HEK293T (cell line): ENCODE measurements at regions not wholly inside any gene's neighbourhood (a gene's known extent, or its start where the extent isn't known, plus 50 kb on each side); places are given as distances from the start of the nearest gene placed in this dataset.

Experiments
- BHLHE40 ChIP-seq: fragments of 450-650 bp; IDR thresholded peaks from 2 replicates; pipeline ENCODE4 v1.6.1; 2016; ENCODE audit warnings: mild to moderate bottlenecking, moderate library complexity, borderline replicate concordance
- CTBP1 ChIP-seq: fragments of 450-650 bp; IDR thresholded peaks from 2 replicates; pipeline ENCODE4 v1.6.1; 2016; ENCODE audit warnings: borderline replicate concordance
- ELF4 ChIP-seq: fragments of 450-650 bp; IDR thresholded peaks from 2 replicates; pipeline ENCODE4 v1.6.1; 2017; ENCODE audit warnings: antibody characterized with exemption
- FOXA1 ChIP-seq: fragments of 450-650 bp; IDR thresholded peaks from 2 replicates; pipeline ENCODE4 v1.6.1; 2016; ENCODE audit warnings: mild to moderate bottlenecking
- FOXK2 ChIP-seq: fragments of 450-650 bp; IDR thresholded peaks from 2 replicates; pipeline ENCODE4 v1.6.1; 2016; ENCODE audit warnings: mild to moderate bottlenecking
- FOXM1 ChIP-seq: fragments of 450-650 bp; IDR thresholded peaks from 2 replicates; pipeline ENCODE4 v1.6.1; 2017; ENCODE audit warnings: mild to moderate bottlenecking, borderline replicate concordance
- HDGF ChIP-seq: fragments of 450-650 bp; IDR thresholded peaks from 2 replicates; pipeline ENCODE4 v1.6.1; 2017; ENCODE audit warnings: antibody characterized with exemption, borderline replicate concordance
- L3MBTL2 ChIP-seq: fragments of 450-650 bp; conservative IDR thresholded peaks from 2 replicates; pipeline ENCODE4 v1.6.1; 2016; ENCODE audit warnings: mild to moderate bottlenecking
- NFRKB ChIP-seq: fragments of 450-650 bp; IDR thresholded peaks from 2 replicates; pipeline ENCODE4 v1.6.1; 2016; ENCODE audit warnings: mild to moderate bottlenecking, moderate library complexity
- SP1 ChIP-seq: fragments of 450-650 bp; IDR thresholded peaks from 2 replicates; pipeline ENCODE4 v1.6.1; 2017
- SUZ12 ChIP-seq: fragments of 450-650 bp; IDR thresholded peaks from 2 replicates; pipeline ENCODE4 v1.6.1; 2016; ENCODE audit warnings: mild to moderate bottlenecking
- TARDBP ChIP-seq: fragments of 450-650 bp; IDR thresholded peaks from 2 replicates; pipeline ENCODE4 v1.6.1; 2016
- ZNF384 ChIP-seq: fragments of 450-650 bp; IDR thresholded peaks from 2 replicates; pipeline ENCODE4 v1.6.1; 2016
- TF ChIP-seq, protein P1 (sequence below): fragments of 450-650 bp; IDR thresholded peaks from 2 replicates; pipeline ENCODE4 v1.6.1; 2016

DNA sequence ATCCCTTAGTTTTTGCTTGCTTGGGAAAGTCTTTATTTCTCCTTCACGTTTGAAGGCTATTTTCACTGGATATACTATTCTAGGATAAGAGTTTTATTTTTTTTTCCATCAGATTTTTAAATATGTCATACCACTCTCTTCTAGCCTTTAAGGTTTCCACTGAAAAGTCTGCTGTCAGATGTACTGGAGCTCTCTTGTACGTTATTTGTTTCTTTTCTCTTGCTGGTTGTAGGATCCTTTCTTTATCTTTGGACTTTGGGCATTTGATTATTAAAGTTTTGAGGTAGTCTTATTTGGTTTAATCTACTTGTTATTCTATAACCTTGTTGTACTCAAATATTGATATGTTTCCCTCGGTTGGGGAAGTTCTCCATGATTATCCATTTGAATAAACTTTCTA is 848.4 kb upstream of the COX7C start:
- TF ChIP-seq TARDBP (no peak), SUZ12 (no peak), BHLHE40 (no peak), L3MBTL2 (no peak), HDGF (no peak), FOXM1 (no peak), NFRKB (no peak), SP1 (no peak), FOXK2 (no peak), CTBP1 (no peak), FOXA1 (no peak), ZNF384 (no peak), ELF4 (no peak)
- TF ChIP-seq, protein P1, sequence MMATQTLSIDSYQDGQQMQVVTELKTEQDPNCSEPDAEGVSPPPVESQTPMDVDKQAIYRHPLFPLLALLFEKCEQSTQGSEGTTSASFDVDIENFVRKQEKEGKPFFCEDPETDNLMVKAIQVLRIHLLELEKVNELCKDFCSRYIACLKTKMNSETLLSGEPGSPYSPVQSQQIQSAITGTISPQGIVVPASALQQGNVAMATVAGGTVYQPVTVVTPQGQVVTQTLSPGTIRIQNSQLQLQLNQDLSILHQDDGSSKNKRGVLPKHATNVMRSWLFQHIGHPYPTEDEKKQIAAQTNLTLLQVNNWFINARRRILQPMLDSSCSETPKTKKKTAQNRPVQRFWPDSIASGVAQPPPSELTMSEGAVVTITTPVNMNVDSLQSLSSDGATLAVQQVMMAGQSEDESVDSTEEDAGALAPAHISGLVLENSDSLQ: no peak
